ENCODE measurements at regions not wholly inside any gene's neighbourhood (a gene's known extent, or its start where the extent isn't known, plus 50 kb on each side); places are given as distances from the start of the nearest gene placed in this dataset.

GRCh38 chr3:40593351-40593750, 68.6 kb downstream of the ZNF621 start:
- Mint-ChIP-seq H3K4me3 (ENCODE audit: unreplicated experiment) (no peak overlapping the region), H3K9me3 (ENCODE audit: unreplicated experiment) (no peaks in the 10 kb centered on the region), H3K4me1 (ENCODE audit: low read depth, unreplicated experiment) (no peaks in the 10 kb centered on the region), H3K27me3 (ENCODE audit: unreplicated experiment) (no peaks in the 10 kb centered on the region), H3K27ac (ENCODE audit: unreplicated experiment) (no peak overlapping the region), H3K36me3 (ENCODE audit: unreplicated experiment) (no peaks in the 10 kb centered on the region)
- DNase-seq: no peak
- no peak for TF ChIP-seq CTCF (IDR thresholded peaks at IDR 0.05; ENCODE audit: partially characterized antibody, unreplicated experiment)

GRCh38 chr3:40597441-40597840, 72.7 kb downstream of the ZNF621 start:
- H3K4me3 Mint-ChIP-seq (ENCODE audit: unreplicated experiment): no peak overlapping the region
- H3K27me3 Mint-ChIP-seq (ENCODE audit: unreplicated experiment): no peaks in the 10 kb centered on the region
- no peaks in the 10 kb centered on the region for H3K36me3 Mint-ChIP-seq (ENCODE audit: unreplicated experiment)
- H3K9me3 Mint-ChIP-seq (ENCODE audit: unreplicated experiment): no peaks in the 10 kb centered on the region
- DNase-seq: no peak
- no peaks in the 10 kb centered on the region for H3K4me1 Mint-ChIP-seq (ENCODE audit: low read depth, unreplicated experiment)
- H3K27ac Mint-ChIP-seq (ENCODE audit: unreplicated experiment): no peak overlapping the region
- no peak for TF ChIP-seq CTCF (IDR thresholded peaks at IDR 0.05; ENCODE audit: partially characterized antibody, unreplicated experiment)

- no peak for TF ChIP-seq CTCF (IDR thresholded peaks at IDR 0.05; ENCODE audit: partially characterized antibody, unreplicated experiment)
- Mint-ChIP-seq H3K4me1 (ENCODE audit: low read depth, unreplicated experiment) (no peaks in the 10 kb centered on the region), H3K36me3 (ENCODE audit: unreplicated experiment) (no peaks in the 10 kb centered on the region), H3K4me3 (ENCODE audit: unreplicated experiment) (no peak overlapping the region), H3K27me3 (ENCODE audit: unreplicated experiment) (no peaks in the 10 kb centered on the region), H3K9me3 (ENCODE audit: unreplicated experiment) (no peaks in the 10 kb centered on the region), H3K27ac (ENCODE audit: unreplicated experiment) (no peak overlapping the region)
- DNase-seq: no peak
Observed at GRCh38 chr3:40598338-40598737, 73.6 kb downstream of the ZNF621 start.

- Mint-ChIP-seq H3K27ac (ENCODE audit: unreplicated experiment) (no peak overlapping the region), H3K4me1 (ENCODE audit: low read depth, unreplicated experiment) (no peaks in the 10 kb centered on the region), H3K4me3 (ENCODE audit: unreplicated experiment) (no peak overlapping the region), H3K27me3 (ENCODE audit: unreplicated experiment) (peaks cover 3% of the 10 kb centered on the region), H3K36me3 (ENCODE audit: unreplicated experiment) (no peaks in the 10 kb centered on the region), H3K9me3 (ENCODE audit: unreplicated experiment) (no peaks in the 10 kb centered on the region)
- DNase-seq: no peak
- TF ChIP-seq CTCF (IDR thresholded peaks at IDR 0.05; ENCODE audit: partially characterized antibody, unreplicated experiment): no peak
Observed at GRCh38 chr3:40598962-40599361, 74.2 kb downstream of the ZNF621 start.

- H3K27ac Mint-ChIP-seq (ENCODE audit: unreplicated experiment): no peak overlapping the region
Observed at GRCh38 chr3:40602778-40603385, 78.1 kb downstream of the ZNF621 start.

More at GRCh38 chr3:40602778-40603385, 78.1 kb downstream of the ZNF621 start:
- DNase-seq: no peak
- no peak for TF ChIP-seq CTCF (IDR thresholded peaks at IDR 0.05; ENCODE audit: partially characterized antibody, unreplicated experiment)
- Mint-ChIP-seq H3K27me3 (ENCODE audit: unreplicated experiment) (peaks cover 3% of the 10 kb centered on the region), H3K9me3 (ENCODE audit: unreplicated experiment) (no peaks in the 10 kb centered on the region), H3K36me3 (ENCODE audit: unreplicated experiment) (no peaks in the 10 kb centered on the region), H3K4me1 (ENCODE audit: low read depth, unreplicated experiment) (no peaks in the 10 kb centered on the region), H3K4me3 (ENCODE audit: unreplicated experiment) (no peak overlapping the region)
